ENCODE measurements at regions not wholly inside any gene's neighbourhood (a gene's known extent, or its start where the extent isn't known, plus 50 kb on each side); places are given as distances from the start of the nearest gene placed in this dataset.

DNA sequence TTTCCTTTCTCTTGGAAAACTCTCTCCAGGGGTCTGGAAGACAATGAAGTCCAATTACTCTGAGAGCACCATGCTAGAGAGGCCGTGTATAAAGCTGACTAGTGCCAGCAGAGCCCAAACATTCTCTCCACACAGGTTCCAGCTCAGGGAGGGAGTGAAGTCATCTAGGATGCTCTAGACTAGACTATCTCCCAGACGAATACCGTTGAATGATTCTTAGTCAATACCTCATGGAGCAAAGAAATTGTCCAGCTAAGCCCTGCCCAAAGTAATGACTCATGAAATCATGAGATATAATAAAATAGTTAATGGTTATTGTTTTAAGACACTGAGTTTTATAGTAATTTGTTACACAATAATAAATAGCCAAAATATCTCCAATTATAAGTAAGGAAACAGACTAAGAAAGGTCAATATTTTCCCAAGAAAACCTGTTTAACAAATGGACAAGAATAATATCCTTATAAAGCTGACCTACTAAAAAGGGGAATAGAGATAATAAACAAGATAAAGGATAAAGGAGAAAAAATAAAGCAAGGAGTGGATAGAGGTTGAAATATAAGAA is 163.9 kb upstream of the LRRC7 start:
- Histone ChIP-seq H3K27me3 (no peaks in the 10 kb centered on the region), H3K27ac (no peak overlapping the region), H3K9me3 (peaks cover 0 to 7% (median 0%) of the 10 kb centered on the region in 12 donors), H3K4me3 (no peak overlapping the region), H3K36me3 (no peaks in the 10 kb centered on the region), H3K4me1 (no peaks in the 10 kb centered on the region)
- no peak for TF ChIP-seq POLR2A (IDR thresholded peaks at IDR 0.05)
- TF ChIP-seq, protein P1, sequence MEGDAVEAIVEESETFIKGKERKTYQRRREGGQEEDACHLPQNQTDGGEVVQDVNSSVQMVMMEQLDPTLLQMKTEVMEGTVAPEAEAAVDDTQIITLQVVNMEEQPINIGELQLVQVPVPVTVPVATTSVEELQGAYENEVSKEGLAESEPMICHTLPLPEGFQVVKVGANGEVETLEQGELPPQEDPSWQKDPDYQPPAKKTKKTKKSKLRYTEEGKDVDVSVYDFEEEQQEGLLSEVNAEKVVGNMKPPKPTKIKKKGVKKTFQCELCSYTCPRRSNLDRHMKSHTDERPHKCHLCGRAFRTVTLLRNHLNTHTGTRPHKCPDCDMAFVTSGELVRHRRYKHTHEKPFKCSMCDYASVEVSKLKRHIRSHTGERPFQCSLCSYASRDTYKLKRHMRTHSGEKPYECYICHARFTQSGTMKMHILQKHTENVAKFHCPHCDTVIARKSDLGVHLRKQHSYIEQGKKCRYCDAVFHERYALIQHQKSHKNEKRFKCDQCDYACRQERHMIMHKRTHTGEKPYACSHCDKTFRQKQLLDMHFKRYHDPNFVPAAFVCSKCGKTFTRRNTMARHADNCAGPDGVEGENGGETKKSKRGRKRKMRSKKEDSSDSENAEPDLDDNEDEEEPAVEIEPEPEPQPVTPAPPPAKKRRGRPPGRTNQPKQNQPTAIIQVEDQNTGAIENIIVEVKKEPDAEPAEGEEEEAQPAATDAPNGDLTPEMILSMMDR (IDR thresholded peaks at IDR 0.05), result no peak
- DNase-seq (no peak), ATAC-seq (no peak)
- intact Hi-C loops (cut with DNase I), result no loop called here
- WGBS, 4 donors, result 75 to 76% (median 75%) methylated on average over 3 of the region's 3 CpGs

DNA sequence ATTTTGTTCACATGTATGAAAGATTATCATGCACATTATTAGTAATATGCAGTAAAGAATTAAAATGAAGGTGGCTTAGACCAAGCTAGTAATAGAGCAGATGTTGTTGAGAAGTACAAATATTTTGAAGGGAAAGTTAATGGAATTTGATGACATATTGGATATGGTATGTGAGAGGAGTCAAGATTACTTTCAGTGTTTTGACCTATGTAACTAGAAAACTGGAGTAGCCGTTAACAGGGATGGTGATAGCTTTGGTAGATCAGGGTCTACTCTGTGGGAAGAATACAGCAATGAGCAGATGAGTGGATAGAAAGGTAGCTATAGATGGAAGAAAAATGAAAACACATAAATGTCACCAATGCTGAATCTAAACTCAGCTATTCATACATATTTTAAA is 163.2 kb upstream of the LRRC7 start:
- WGBS, 4 donors, result 49 to 73% (median 69%) methylated on average over 1 of the region's 1 CpG
- H3K27ac ChIP-seq, result no peak overlapping the region
- no peaks in the 10 kb centered on the region for H3K4me1 ChIP-seq
- ATAC-seq (no peak), DNase-seq (no peak)
- no peaks in the 10 kb centered on the region for H3K36me3 ChIP-seq
- TF ChIP-seq, protein P1 (IDR thresholded peaks at IDR 0.05), result no peak
- no peak for TF ChIP-seq POLR2A (IDR thresholded peaks at IDR 0.05)
- intact Hi-C loops (cut with DNase I), result no loop called here
- H3K9me3 ChIP-seq, result peaks cover 0 to 7% (median 0%) of the 10 kb centered on the region in 12 donors
- no peaks in the 10 kb centered on the region for H3K27me3 ChIP-seq
- no peak overlapping the region for H3K4me3 ChIP-seq

DNA sequence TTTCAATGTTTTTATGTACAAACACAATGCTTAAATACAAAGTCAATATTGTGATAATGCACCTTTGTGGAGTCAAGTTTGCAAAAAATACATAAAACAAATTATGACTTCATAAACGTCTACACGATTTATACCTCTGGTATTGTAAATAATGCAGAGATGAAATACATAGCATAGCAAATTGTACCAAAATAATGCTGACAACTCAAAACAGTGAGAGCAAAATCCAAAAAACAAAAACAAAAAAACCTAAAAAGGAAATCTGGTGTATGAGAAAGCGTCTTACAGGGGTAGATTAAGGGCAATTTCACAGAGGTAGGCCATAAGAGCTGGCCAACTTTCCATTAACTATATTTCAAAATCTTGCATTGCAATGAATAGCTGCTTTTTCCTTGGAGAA is 161.5 kb upstream of the LRRC7 start:
- H3K4me1 ChIP-seq, result no peaks in the 10 kb centered on the region
- intact Hi-C loops (cut with DNase I), result no loop called here
- no peak overlapping the region for H3K4me3 ChIP-seq
- H3K36me3 ChIP-seq, result no peaks in the 10 kb centered on the region
- WGBS, 4 donors, result 85 to 93% (median 88%) methylated on average over 3 of the region's 3 CpGs
- TF ChIP-seq POLR2A (IDR thresholded peaks at IDR 0.05), result no peak
- TF ChIP-seq, protein P1 (IDR thresholded peaks at IDR 0.05), result no peak
- H3K9me3 ChIP-seq, result peaks cover 0 to 7% (median 0%) of the 10 kb centered on the region in 12 donors
- ATAC-seq (no peak), DNase-seq (no peak)
- no peaks in the 10 kb centered on the region for H3K27me3 ChIP-seq
- no peak overlapping the region for H3K27ac ChIP-seq

DNA sequence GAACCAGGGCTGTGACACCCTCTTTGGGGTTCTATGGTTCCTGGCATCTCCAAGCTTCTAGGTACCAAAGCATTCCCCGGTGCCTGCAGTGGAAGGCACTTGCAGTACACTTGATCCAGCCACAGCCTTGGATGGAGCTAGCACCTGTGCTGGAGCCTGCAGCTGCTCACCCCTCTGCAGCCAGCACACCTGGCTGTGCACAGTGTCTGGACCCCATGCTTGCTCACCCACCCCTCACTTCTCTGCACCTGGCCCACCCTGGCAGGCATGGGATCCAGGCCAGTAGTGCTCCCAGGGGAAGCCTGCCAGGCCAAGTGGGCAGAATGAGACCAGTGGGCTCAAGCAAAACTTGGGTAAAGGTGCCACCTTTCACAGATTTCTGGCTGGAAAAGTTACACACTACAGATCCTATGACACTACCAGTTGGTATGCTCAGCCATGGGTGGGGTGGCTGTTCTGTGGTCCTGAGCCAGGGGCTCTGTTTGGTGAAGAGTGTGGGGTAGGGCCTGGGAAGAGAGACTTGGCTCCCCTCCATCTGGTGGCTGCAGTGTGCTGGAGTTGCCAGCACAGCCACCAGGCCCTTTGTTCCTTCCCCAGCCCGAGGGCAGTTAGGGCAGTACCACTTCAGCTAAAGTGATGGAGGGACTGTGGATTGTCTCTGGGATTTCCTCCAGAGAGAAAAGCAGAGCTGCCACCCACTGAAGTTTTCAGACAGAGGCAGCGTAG is 157.8 kb upstream of the LRRC7 start:
- no peaks in the 10 kb centered on the region for H3K27me3 ChIP-seq
- H3K9me3 ChIP-seq, result peaks cover 0 to 7% (median 0%) of the 10 kb centered on the region in 12 donors
- intact Hi-C loops (cut with DNase I), result no loop called here
- WGBS, 4 donors, result 59 to 85% (median 74%) methylated on average over 2 to 3 of the region's 3 CpGs
- ATAC-seq (peak in 1 of 4 donors; percentile 38), DNase-seq (peak in 1 of 5 donors; percentile 29)
- H3K4me3 ChIP-seq, result no peak overlapping the region
- TF ChIP-seq, protein P1 (IDR thresholded peaks at IDR 0.05), result no peak
- no peak for TF ChIP-seq POLR2A (IDR thresholded peaks at IDR 0.05)
- peaks cover 0 to 4% (median 0%) of the 10 kb centered on the region in 12 donors for H3K4me1 ChIP-seq
- H3K27ac ChIP-seq, result no peak overlapping the region
- H3K36me3 ChIP-seq, result no peaks in the 10 kb centered on the region
